Prostate gland (tissue), 2 donors: ENCODE measurements at regions not wholly inside any gene's neighbourhood (a gene's known extent, or its start where the extent isn't known, plus 50 kb on each side); places are given as distances from the start of the nearest gene placed in this dataset.

Experiments used
- DNase-seq: peaks from one replicate; pipeline ENCODE4 v3.0.0-alpha.2; 2019; ENCODE audit warnings: low spot score
- H3K27ac ChIP-seq, 2 donors: fragments of 200-600 bp; sonication (generic); 2 replicates each; pipeline ENCODE4 v1.5.1; 2017 to 2019
- H3K27me3 ChIP-seq: fragments of 200-600 bp; sonication (generic); replicated peaks from 2 replicates; pipeline ENCODE4 v1.5.1; 2019; ENCODE audit not compliant: insufficient read depth
- H3K36me3 ChIP-seq, 2 donors: fragments of 200-600 bp; sonication (generic); 1 replicate in 1 of 2; 2 replicates in 1 of 2; pipeline versions ENCODE4 v1.5.1 to v1.8.1; 2017 to 2019
- H3K4me1 ChIP-seq: fragments of 200-600 bp; sonication (generic); replicated peaks from 2 replicates; pipeline ENCODE4 v1.5.1; 2019
- H3K4me3 ChIP-seq, 2 donors: fragments of 200-600 bp; sonication (generic); 2 replicates each; pipeline ENCODE4 v1.5.1; 2017 to 2019
- H3K9me3 ChIP-seq: fragments of 200-600 bp; sonication (generic); 2 replicates; pipeline ENCODE4 v1.5.1; 2017
- CTCF ChIP-seq, 4 experiments: fragments of 200-600 bp in 2 of 4; fragments of 450-650 bp in 2 of 4; sonication (generic) in 2 of 4; IDR thresholded peaks; 1 replicate in 3 of 4; 2 replicates in 1 of 4; pipeline ENCODE4 v1.5.1; 2016 to 2019; ENCODE audit warnings: antibody characterized with exemption in 4 of 4, mild to moderate bottlenecking in 2 of 4, moderate library complexity in 2 of 4
- POLR2A ChIP-seq: fragments of 450-650 bp; IDR thresholded peaks from one replicate; pipeline ENCODE4 v1.6.1; 2016; ENCODE audit warnings: antibody characterized with exemption, mild to moderate bottlenecking
- POLR2AphosphoS5 ChIP-seq: sonication (generic); formaldehyde crosslinking; IDR thresholded peaks from one replicate; pipeline ENCODE4 v1.6.1; 2017; ENCODE audit warnings: antibody characterized with exemption
- WGBS: methylation state at CpG from one replicate; pipeline ENCODE4 v1.1.5; 2018; 5-methylcytosine and 5-hydroxymethylcytosine counted together
- intact Hi-C: fragments of 100-400 bp; cut with DNase I; formaldehyde crosslinking; loops from one replicate; pipeline ENCODE4 v1.14.2; 2022

GRCh38 chr2:126029316-126029715 is 626.6 kb upstream of the GYPC start:
- TF ChIP-seq POLR2A (no peak), POLR2AphosphoS5 (no peak), CTCF (IDR thresholded peaks at IDR 0.05) (no peak)
- H3K27me3 ChIP-seq: no peaks in the 10 kb centered on the region
- no peaks in the 10 kb centered on the region for H3K9me3 ChIP-seq
- DNase-seq: no peak
- H3K27ac ChIP-seq: no peak overlapping the region
- H3K36me3 ChIP-seq: no peaks in the 10 kb centered on the region
- no peaks in the 10 kb centered on the region for H3K4me1 ChIP-seq
- intact Hi-C loops: no loop called here
- H3K4me3 ChIP-seq: no peak overlapping the region

GRCh38 chr2:126038861-126039260 is 617.1 kb upstream of the GYPC start:
- H3K4me3 ChIP-seq: no peak overlapping the region
- no peak overlapping the region for H3K27ac ChIP-seq
- no peak for TF ChIP-seq CTCF (IDR thresholded peaks at IDR 0.05)
- TF ChIP-seq POLR2AphosphoS5: no peak
- TF ChIP-seq POLR2A: no peak
- no peaks in the 10 kb centered on the region for H3K27me3 ChIP-seq
- DNase-seq: no peak
- intact Hi-C loops: no loop called here
- no peaks in the 10 kb centered on the region for H3K36me3 ChIP-seq
- WGBS: 72% methylated on average over 2 of the region's 2 CpGs
- H3K9me3 ChIP-seq: no peaks in the 10 kb centered on the region
- no peaks in the 10 kb centered on the region for H3K4me1 ChIP-seq

- intact Hi-C loops: no loop called here
- H3K9me3 ChIP-seq: no peaks in the 10 kb centered on the region
- no peaks in the 10 kb centered on the region for H3K4me1 ChIP-seq
- no peak overlapping the region for H3K27ac ChIP-seq
- TF ChIP-seq POLR2A: no peak
- no peak for TF ChIP-seq CTCF (IDR thresholded peaks at IDR 0.05)
- no peak for TF ChIP-seq POLR2AphosphoS5
- H3K36me3 ChIP-seq: no peaks in the 10 kb centered on the region
- 35% methylated on average over 3 of the region's 3 CpGs for WGBS
- H3K27me3 ChIP-seq: no peaks in the 10 kb centered on the region
- DNase-seq: no peak
- H3K4me3 ChIP-seq: no peak overlapping the region
Observed at GRCh38 chr2:126041391-126042047, 614.4 kb upstream of the GYPC start.

- intact Hi-C loops: no loop called here
- Histone ChIP-seq H3K4me3 (no peak overlapping the region), H3K9me3 (no peaks in the 10 kb centered on the region), H3K27ac (no peak overlapping the region), H3K4me1 (no peaks in the 10 kb centered on the region), H3K27me3 (no peaks in the 10 kb centered on the region), H3K36me3 (no peaks in the 10 kb centered on the region)
- no peak for DNase-seq
- no peak for TF ChIP-seq POLR2A
- TF ChIP-seq POLR2AphosphoS5: no peak
Observed at GRCh38 chr2:126042089-126042488, 613.9 kb upstream of the GYPC start.

GRCh38 chr2:126048719-126049118 is 607.2 kb upstream of the GYPC start:
- TF ChIP-seq POLR2A (no peak), POLR2AphosphoS5 (no peak), CTCF (IDR thresholded peaks at IDR 0.05) (no peak)
- Histone ChIP-seq H3K27me3 (no peaks in the 10 kb centered on the region), H3K36me3 (no peaks in the 10 kb centered on the region), H3K9me3 (no peaks in the 10 kb centered on the region), H3K4me3 (no peak overlapping the region), H3K4me1 (no peaks in the 10 kb centered on the region), H3K27ac (no peak overlapping the region)
- no peak for DNase-seq
- intact Hi-C loops: no loop called here
